Mammary epithelial cell (primary cell): ENCODE measurements at regions not wholly inside any gene's neighbourhood (a gene's known extent, or its start where the extent isn't known, plus 50 kb on each side); places are given as distances from the start of the nearest gene placed in this dataset.

Experiments
- CTCF ChIP-seq, 2 donors: IDR thresholded peaks in 1 of 2; conservative IDR thresholded peaks in 1 of 2; 2 replicates each; pipeline ENCODE4 v1.5.1; 2011 to 2012; ENCODE audit warnings: inconsistent platforms in 2 of 2, low read length in 2 of 2, mild to moderate bottlenecking in 2 of 2, control low read depth in 1 of 2, low read depth in 1 of 2; ENCODE audit not compliant: insufficient read depth in 1 of 2; ENCODE audit errors: extremely low read depth in 1 of 2
- EZH2 ChIP-seq: IDR thresholded peaks from 2 replicates; pipeline ENCODE4 v1.6.1; 2012; ENCODE audit warnings: low read length, inconsistent platforms, borderline replicate concordance

GRCh38 chr2:37864217-37864616 is 60.9 kb upstream of the RMDN2 start:
- TF ChIP-seq CTCF (conservative IDR thresholded peaks at IDR 0.05 in 1 of 2, IDR thresholded peaks at IDR 0.05 in 1 of 2; ENCODE audit: extremely low read depth in 1 of 2, insufficient read depth in 1 of 2, low read depth in 1 of 2, low read length in 2 of 2) (no peak), EZH2 (no peak)
